Nephron (organoid): ENCODE measurements at regions not wholly inside any gene's neighbourhood (a gene's known extent, or its start where the extent isn't known, plus 50 kb on each side); places are given as distances from the start of the nearest gene placed in this dataset.

Source experiments
- H3K27ac Mint-ChIP-seq, 3 experiments: 2 replicates each; pipeline ENCODE4 v1.8.0; 2020; ENCODE audit warnings: mixed read lengths in 3 of 3, mild to moderate bottlenecking in 2 of 3, moderate library complexity in 1 of 3
- H3K27me3 Mint-ChIP-seq: 2 replicates; pipeline ENCODE4 v1.8.0; 2021; ENCODE audit warnings: low read depth, mild to moderate bottlenecking, moderate library complexity, mixed read lengths
- H3K36me3 Mint-ChIP-seq: 2 replicates; pipeline ENCODE4 v1.8.0; 2020; ENCODE audit warnings: low read depth, mixed read lengths
- H3K4me1 Mint-ChIP-seq: 2 replicates; pipeline ENCODE4 v1.8.0; 2020; ENCODE audit warnings: mixed read lengths
- H3K4me3 Mint-ChIP-seq, 3 experiments: 2 replicates each; pipeline ENCODE4 v1.8.0; 2020; ENCODE audit warnings: mild to moderate bottlenecking in 3 of 3, mixed read lengths in 3 of 3, moderate library complexity in 2 of 3
- H3K9me3 Mint-ChIP-seq: 2 replicates; pipeline ENCODE4 v1.8.0; 2020; ENCODE audit warnings: mixed read lengths
- TF ChIP-seq, protein P1 (sequence below), 3 experiments: fragments of 200-600 bp; sonication (generic); IDR thresholded peaks; one replicate each; pipeline ENCODE4 v1.5.0; 2021; ENCODE audit warnings: antibody characterized with exemption in 3 of 3; ENCODE audit not compliant: unreplicated experiment in 3 of 3

- TF ChIP-seq, protein P1, sequence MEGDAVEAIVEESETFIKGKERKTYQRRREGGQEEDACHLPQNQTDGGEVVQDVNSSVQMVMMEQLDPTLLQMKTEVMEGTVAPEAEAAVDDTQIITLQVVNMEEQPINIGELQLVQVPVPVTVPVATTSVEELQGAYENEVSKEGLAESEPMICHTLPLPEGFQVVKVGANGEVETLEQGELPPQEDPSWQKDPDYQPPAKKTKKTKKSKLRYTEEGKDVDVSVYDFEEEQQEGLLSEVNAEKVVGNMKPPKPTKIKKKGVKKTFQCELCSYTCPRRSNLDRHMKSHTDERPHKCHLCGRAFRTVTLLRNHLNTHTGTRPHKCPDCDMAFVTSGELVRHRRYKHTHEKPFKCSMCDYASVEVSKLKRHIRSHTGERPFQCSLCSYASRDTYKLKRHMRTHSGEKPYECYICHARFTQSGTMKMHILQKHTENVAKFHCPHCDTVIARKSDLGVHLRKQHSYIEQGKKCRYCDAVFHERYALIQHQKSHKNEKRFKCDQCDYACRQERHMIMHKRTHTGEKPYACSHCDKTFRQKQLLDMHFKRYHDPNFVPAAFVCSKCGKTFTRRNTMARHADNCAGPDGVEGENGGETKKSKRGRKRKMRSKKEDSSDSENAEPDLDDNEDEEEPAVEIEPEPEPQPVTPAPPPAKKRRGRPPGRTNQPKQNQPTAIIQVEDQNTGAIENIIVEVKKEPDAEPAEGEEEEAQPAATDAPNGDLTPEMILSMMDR (IDR thresholded peaks at IDR 0.05; ENCODE audit: unreplicated experiment in 3 of 3) = no peak
- Mint-ChIP-seq H3K9me3 (no peaks in the 10 kb centered on the region), H3K4me1 (no peaks in the 10 kb centered on the region), H3K27me3 (peaks cover 8% of the 10 kb centered on the region), H3K36me3 (no peaks in the 10 kb centered on the region), H3K4me3 (no peak overlapping the region), H3K27ac (no peak overlapping the region)
Measured at GRCh38 chr2:133948610-133949290, 305.1 kb upstream of the MGAT5 start.

DNA sequence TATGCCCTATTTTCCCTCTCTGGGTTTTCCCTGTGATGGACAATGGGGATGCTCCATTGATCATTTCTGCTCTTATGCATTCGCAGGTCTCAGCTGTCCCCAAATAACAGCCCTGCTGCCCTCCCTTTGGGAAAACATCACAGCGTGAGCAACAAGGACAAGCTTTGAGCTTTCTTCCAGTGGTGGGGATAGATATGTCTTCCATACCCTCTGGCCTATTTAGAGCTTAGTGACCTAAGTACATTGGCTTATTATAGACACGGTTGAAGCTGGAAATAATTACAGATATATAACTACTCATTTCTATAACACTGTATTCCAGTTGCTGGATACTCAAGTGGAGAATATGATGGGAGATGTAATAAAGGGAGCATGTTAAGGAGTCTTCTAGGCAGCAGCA is 304.3 kb upstream of the MGAT5 start:
- Mint-ChIP-seq H3K9me3 (no peaks in the 10 kb centered on the region), H3K27ac (no peak overlapping the region), H3K36me3 (no peaks in the 10 kb centered on the region), H3K27me3 (peaks cover 4% of the 10 kb centered on the region), H3K4me1 (no peaks in the 10 kb centered on the region), H3K4me3 (no peak overlapping the region)
- TF ChIP-seq, protein P1 (IDR thresholded peaks at IDR 0.05; ENCODE audit: unreplicated experiment in 3 of 3) = no peak

DNA sequence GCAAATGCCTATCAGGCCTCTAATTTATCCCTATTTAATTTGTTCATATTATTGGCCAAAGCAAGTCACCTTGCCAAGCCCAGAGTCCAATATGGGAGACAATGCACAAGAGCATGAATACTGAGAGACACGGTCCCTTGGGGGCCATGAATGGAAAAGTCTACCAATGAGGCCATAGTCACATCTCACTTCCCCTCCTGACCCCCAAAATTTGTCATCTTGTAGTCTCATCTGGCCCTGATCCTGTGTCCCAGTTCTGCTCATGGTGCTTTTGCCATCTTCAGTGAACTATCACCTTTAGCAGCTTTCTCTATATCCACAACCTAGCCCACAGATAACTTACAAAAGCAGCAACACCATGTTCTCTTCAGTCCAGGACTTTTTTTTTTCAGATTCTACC is 302.7 kb upstream of the MGAT5 start:
- Mint-ChIP-seq H3K9me3 (no peaks in the 10 kb centered on the region), H3K4me3 (no peak overlapping the region), H3K27me3 (peaks cover 4% of the 10 kb centered on the region), H3K27ac (no peak overlapping the region), H3K36me3 (no peaks in the 10 kb centered on the region), H3K4me1 (no peaks in the 10 kb centered on the region)
- TF ChIP-seq, protein P1 (IDR thresholded peaks at IDR 0.05; ENCODE audit: unreplicated experiment in 3 of 3) = no peak

- no peaks in the 10 kb centered on the region for H3K9me3 Mint-ChIP-seq
- TF ChIP-seq, protein P1 (IDR thresholded peaks at IDR 0.05; ENCODE audit: unreplicated experiment in 3 of 3) = no peak
- peaks cover 14% of the 10 kb centered on the region for H3K27me3 Mint-ChIP-seq
- H3K4me3 Mint-ChIP-seq = no peak overlapping the region
- no peaks in the 10 kb centered on the region for H3K4me1 Mint-ChIP-seq
- no peaks in the 10 kb centered on the region for H3K36me3 Mint-ChIP-seq
- no peak overlapping the region for H3K27ac Mint-ChIP-seq
Measured at GRCh38 chr2:133952420-133952819, 301.5 kb upstream of the MGAT5 start.

GRCh38 chr2:133952896-133953295 is 301.0 kb upstream of the MGAT5 start:
- Mint-ChIP-seq H3K4me3 (no peak overlapping the region), H3K4me1 (no peaks in the 10 kb centered on the region), H3K36me3 (no peaks in the 10 kb centered on the region), H3K9me3 (no peaks in the 10 kb centered on the region), H3K27me3 (peaks cover 14% of the 10 kb centered on the region), H3K27ac (no peak overlapping the region)
- TF ChIP-seq, protein P1 (IDR thresholded peaks at IDR 0.05; ENCODE audit: unreplicated experiment in 3 of 3) = no peak

- no peak overlapping the region for H3K4me3 Mint-ChIP-seq
Measured at GRCh38 chr2:133953524-133953923, 300.3 kb upstream of the MGAT5 start.

More at GRCh38 chr2:133953524-133953923, 300.3 kb upstream of the MGAT5 start:
- Mint-ChIP-seq H3K27ac (no peak overlapping the region), H3K27me3 (peaks cover 14% of the 10 kb centered on the region), H3K9me3 (no peaks in the 10 kb centered on the region), H3K36me3 (no peaks in the 10 kb centered on the region), H3K4me1 (no peaks in the 10 kb centered on the region)
- TF ChIP-seq, protein P1 (IDR thresholded peaks at IDR 0.05; ENCODE audit: unreplicated experiment in 3 of 3) = no peak
